Endodermal cell (in vitro differentiated cells): ENCODE measurements at regions not wholly inside any gene's neighbourhood (a gene's known extent, or its start where the extent isn't known, plus 50 kb on each side); places are given as distances from the start of the nearest gene placed in this dataset.

Experiments
- DNase-seq: peaks from one replicate; pipeline ENCODE4 v3.0.0-alpha.2; 2017
- H3K27ac ChIP-seq: 2 replicates; pipeline ENCODE4 v1.5.1; 2013; ENCODE audit warnings: mild to moderate bottlenecking, low read depth, low read length, moderate library complexity
- H3K27me3 ChIP-seq: 2 replicates; pipeline ENCODE4 v1.6.1; 2013; ENCODE audit warnings: mild to moderate bottlenecking, low read length, moderate library complexity; ENCODE audit not compliant: insufficient read depth, control insufficient read depth, poor library complexity, severe bottlenecking
- H3K36me3 ChIP-seq: 2 replicates; pipeline ENCODE4 v1.7.0; 2013; ENCODE audit warnings: mild to moderate bottlenecking, low read length, moderate library complexity; ENCODE audit not compliant: control insufficient read depth, insufficient read depth
- H3K4me1 ChIP-seq: one replicate; pipeline ENCODE4 v1.7.0; 2013; ENCODE audit warnings: low read length; ENCODE audit not compliant: control insufficient read depth, insufficient read depth
- H3K4me3 ChIP-seq: 2 replicates; pipeline ENCODE4 v1.5.1; 2013; ENCODE audit warnings: mild to moderate bottlenecking, low read length, moderate library complexity
- H3K9ac ChIP-seq: 2 replicates; pipeline ENCODE4 v1.6.1; 2013; ENCODE audit warnings: mild to moderate bottlenecking, low read length, moderate library complexity; ENCODE audit not compliant: poor library complexity, severe bottlenecking; ENCODE audit errors: extremely low read depth
- H3K9me3 ChIP-seq: 2 replicates; pipeline ENCODE4 v1.6.1; 2013; ENCODE audit warnings: mild to moderate bottlenecking, low read length, moderate library complexity; ENCODE audit not compliant: control insufficient read depth
- H3K27ac Mint-ChIP-seq: 2 replicates; pipeline ENCODE4 v1.8.0; 2020; ENCODE audit warnings: mixed read lengths
- H3K27me3 Mint-ChIP-seq: 2 replicates; pipeline ENCODE4 v1.8.0; 2021; ENCODE audit warnings: mild to moderate bottlenecking, mixed read lengths; ENCODE audit not compliant: insufficient read depth
- H3K36me3 Mint-ChIP-seq: 2 replicates; pipeline ENCODE4 v1.8.0; 2020; ENCODE audit warnings: low read depth, mixed read lengths
- H3K4me1 Mint-ChIP-seq: 2 replicates; pipeline ENCODE4 v1.8.0; 2020; ENCODE audit warnings: mixed read lengths
- H3K4me3 Mint-ChIP-seq: 2 replicates; pipeline ENCODE4 v1.8.0; 2020; ENCODE audit warnings: mild to moderate bottlenecking, moderate library complexity, mixed read lengths
- H3K9me3 Mint-ChIP-seq: 2 replicates; pipeline ENCODE4 v1.8.0; 2020; ENCODE audit warnings: mild to moderate bottlenecking, mixed read lengths
- WGBS, 2 experiments: methylation state at CpG; one replicate each; pipeline versions ENCODE4 v1.1.5 to v1.1.7; 2013; ENCODE audit warnings: missing lambda C conversion rate in 2 of 2, mixed read lengths in 1 of 2; ENCODE audit not compliant: insufficient coverage in 1 of 2, insufficient read length in 1 of 2; 5-methylcytosine and 5-hydroxymethylcytosine counted together
- TF ChIP-seq, protein P1 (sequence below): fragments of 200-600 bp; sonication (generic); conservative IDR thresholded peaks from 2 replicates; pipeline ENCODE4 v1.5.0; 2021; ENCODE audit warnings: antibody characterized with exemption, mild to moderate bottlenecking

DNA sequence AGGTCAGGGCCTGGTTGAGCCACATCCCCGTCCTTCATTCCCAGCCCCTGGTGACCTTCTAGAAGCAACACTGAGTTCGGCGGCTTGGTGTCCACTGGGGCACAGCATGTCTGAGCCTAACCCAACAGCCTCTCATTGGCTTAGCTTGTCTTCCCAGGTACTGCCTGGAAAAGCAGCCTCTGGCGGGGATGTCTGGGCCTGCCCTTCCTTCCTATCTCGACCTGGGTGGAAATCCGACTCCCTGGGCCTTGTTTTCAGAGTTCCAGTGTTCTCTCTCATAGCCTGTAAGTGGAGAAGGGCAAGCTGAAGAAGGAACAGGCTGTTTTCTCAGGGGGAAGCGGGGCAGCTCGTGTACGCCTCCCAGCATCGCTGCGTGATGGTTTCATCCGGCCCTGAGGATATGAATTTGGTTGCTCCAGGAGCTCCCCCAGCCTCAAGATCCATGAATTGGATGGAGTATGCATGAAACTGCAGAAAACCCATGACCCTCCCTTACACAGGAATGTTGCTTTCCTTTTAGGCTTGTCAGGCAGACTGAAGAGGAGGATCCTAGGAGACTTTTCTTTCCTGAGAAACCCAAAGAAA lies 116.5 kb upstream of the IRF2BP2 start:
- Histone ChIP-seq H3K9ac (no peak overlapping the region), H3K4me3 (no peak overlapping the region), H3K4me1 (peaks cover 43% of the 10 kb centered on the region), H3K9me3 (no peaks in the 10 kb centered on the region), H3K36me3 (no peaks in the 10 kb centered on the region), H3K27ac (peak overlapping the region; percentile 67), H3K27me3 (no peaks in the 10 kb centered on the region)
- peak; percentile 64 for DNase-seq
- WGBS, 2 experiments = 60 to 87% methylated on average over 5 to 12 of the region's 12 CpGs
- H3K4me3 Mint-ChIP-seq = no peak overlapping the region
- no peaks in the 10 kb centered on the region for H3K36me3 Mint-ChIP-seq
- H3K27me3 Mint-ChIP-seq = no peaks in the 10 kb centered on the region
- TF ChIP-seq, protein P1, sequence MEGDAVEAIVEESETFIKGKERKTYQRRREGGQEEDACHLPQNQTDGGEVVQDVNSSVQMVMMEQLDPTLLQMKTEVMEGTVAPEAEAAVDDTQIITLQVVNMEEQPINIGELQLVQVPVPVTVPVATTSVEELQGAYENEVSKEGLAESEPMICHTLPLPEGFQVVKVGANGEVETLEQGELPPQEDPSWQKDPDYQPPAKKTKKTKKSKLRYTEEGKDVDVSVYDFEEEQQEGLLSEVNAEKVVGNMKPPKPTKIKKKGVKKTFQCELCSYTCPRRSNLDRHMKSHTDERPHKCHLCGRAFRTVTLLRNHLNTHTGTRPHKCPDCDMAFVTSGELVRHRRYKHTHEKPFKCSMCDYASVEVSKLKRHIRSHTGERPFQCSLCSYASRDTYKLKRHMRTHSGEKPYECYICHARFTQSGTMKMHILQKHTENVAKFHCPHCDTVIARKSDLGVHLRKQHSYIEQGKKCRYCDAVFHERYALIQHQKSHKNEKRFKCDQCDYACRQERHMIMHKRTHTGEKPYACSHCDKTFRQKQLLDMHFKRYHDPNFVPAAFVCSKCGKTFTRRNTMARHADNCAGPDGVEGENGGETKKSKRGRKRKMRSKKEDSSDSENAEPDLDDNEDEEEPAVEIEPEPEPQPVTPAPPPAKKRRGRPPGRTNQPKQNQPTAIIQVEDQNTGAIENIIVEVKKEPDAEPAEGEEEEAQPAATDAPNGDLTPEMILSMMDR = no peak
- peak overlapping the region; percentile 75 for H3K27ac Mint-ChIP-seq
- peaks cover 59% of the 10 kb centered on the region for H3K4me1 Mint-ChIP-seq
- no peaks in the 10 kb centered on the region for H3K9me3 Mint-ChIP-seq

- WGBS, 2 experiments = 90% methylated on average over 10 to 12 of the region's 12 CpGs
- Histone ChIP-seq H3K9ac (peak overlapping the region; percentile 49), H3K27me3 (no peaks in the 10 kb centered on the region), H3K4me1 (peaks cover 43% of the 10 kb centered on the region), H3K4me3 (no peak overlapping the region), H3K36me3 (no peaks in the 10 kb centered on the region), H3K9me3 (no peaks in the 10 kb centered on the region), H3K27ac (peak overlapping the region; percentile 99)
- Mint-ChIP-seq H3K27ac (peak overlapping the region; percentile 91), H3K4me3 (no peak overlapping the region), H3K9me3 (no peaks in the 10 kb centered on the region), H3K4me1 (peaks cover 60% of the 10 kb centered on the region), H3K27me3 (no peaks in the 10 kb centered on the region), H3K36me3 (no peaks in the 10 kb centered on the region)
- TF ChIP-seq, protein P1 = no peak
- DNase-seq = no peak
Measured at GRCh38 chr1:234725177-234726132, 115.5 kb upstream of the IRF2BP2 start.

GRCh38 chr1:234724516-234725176 lies 114.7 kb upstream of the IRF2BP2 start:
- Mint-ChIP-seq H3K27ac (peak overlapping the region; percentile 91), H3K27me3 (no peaks in the 10 kb centered on the region), H3K36me3 (no peaks in the 10 kb centered on the region), H3K9me3 (no peaks in the 10 kb centered on the region), H3K4me3 (peak overlapping the region; percentile 26), H3K4me1 (peaks cover 64% of the 10 kb centered on the region)
- Histone ChIP-seq H3K27ac (peak overlapping the region; percentile 99), H3K36me3 (no peaks in the 10 kb centered on the region), H3K9me3 (no peaks in the 10 kb centered on the region), H3K4me3 (peak overlapping the region; percentile 43), H3K9ac (peak overlapping the region; percentile 49), H3K4me1 (peaks cover 43% of the 10 kb centered on the region), H3K27me3 (no peaks in the 10 kb centered on the region)
- DNase-seq = peak; percentile 76
- WGBS, 2 experiments = 50 to 62% methylated on average over 8 to 16 of the region's 16 CpGs
- TF ChIP-seq, protein P1 = peak; percentile 3
